ENCODE measurements at regions not wholly inside any gene's neighbourhood (a gene's known extent, or its start where the extent isn't known, plus 50 kb on each side); places are given as distances from the start of the nearest gene placed in this dataset.
"Not testable (repeated sequence)": the region's sequence is repeated elsewhere in the genome, so short reads cannot be mapped to it uniquely, and the experiment has no call there.

DNA sequence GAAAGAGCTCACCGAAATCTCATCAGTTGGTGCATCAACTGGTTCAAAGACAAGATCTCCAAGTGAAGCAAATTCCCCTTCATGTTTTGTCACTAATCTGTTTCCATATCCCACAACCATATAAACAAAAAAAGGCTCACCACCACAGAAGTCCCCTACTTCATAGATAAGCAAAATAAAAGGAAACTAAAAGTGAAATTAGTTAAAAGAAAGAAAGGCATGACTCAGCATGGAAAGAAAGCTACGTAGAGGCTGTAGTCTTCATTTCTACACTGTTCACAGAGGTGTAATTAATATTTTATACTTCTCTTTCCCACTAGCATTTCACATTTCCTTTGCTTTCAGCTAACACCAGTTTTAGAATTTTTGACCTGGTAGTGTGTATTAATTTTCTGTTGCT is 208.0 kb downstream of the CYLC2 start:
- no peaks in the 10 kb centered on the region for H3K27me3 Mint-ChIP-seq
- no peaks in the 10 kb centered on the region for H3K4me1 Mint-ChIP-seq
- H3K36me3 Mint-ChIP-seq, result no peaks in the 10 kb centered on the region
- H3K9me3 Mint-ChIP-seq, result peaks cover 5% of the 10 kb centered on the region
- CTCF ChIA-PET, result no interaction called here
- no peak overlapping the region for H3K27ac Mint-ChIP-seq
- H3K4me3 Mint-ChIP-seq, result no peak overlapping the region
- DNase-seq, result no peak

DNA sequence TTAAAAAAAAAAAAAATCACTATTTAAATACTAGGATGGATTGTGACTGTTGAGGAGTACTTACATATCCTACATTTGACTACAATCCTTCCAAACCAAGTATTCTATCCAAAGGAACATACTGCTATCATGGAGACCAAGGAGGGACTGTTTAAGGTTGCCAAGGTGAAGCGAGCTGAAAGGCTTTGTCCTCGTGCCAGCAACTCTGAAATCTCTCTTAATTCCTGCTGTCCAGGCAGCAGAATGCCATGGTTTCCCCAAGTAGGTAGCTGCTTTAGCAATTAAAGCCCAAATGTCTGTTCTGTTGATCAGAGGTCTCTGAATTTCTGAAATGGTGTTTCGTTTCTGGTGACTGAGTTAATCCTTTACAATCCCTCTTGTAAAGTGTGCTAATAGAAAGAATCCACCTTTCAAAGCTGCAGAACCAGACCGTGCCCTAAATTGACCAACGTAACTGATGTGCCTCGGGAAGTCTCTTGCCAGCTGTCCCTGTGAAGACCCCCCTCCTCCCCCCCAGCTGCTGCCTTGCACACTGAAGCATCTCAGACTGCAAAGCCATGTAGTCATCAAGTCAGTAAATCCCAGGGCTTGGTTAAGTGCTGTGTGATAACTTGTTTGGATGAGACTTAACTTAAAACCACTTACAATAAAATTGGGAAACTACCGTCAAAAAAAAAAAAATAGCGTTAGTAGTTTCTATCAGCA is 210.9 kb downstream of the CYLC2 start:
- H3K27ac Mint-ChIP-seq, H3K36me3 Mint-ChIP-seq, DNase-seq, CTCF ChIA-PET, H3K4me1 Mint-ChIP-seq, H3K4me3 Mint-ChIP-seq, H3K27me3 Mint-ChIP-seq: not testable (repeated sequence)
- peaks cover 23% of the 10 kb centered on the region for H3K9me3 Mint-ChIP-seq

DNA sequence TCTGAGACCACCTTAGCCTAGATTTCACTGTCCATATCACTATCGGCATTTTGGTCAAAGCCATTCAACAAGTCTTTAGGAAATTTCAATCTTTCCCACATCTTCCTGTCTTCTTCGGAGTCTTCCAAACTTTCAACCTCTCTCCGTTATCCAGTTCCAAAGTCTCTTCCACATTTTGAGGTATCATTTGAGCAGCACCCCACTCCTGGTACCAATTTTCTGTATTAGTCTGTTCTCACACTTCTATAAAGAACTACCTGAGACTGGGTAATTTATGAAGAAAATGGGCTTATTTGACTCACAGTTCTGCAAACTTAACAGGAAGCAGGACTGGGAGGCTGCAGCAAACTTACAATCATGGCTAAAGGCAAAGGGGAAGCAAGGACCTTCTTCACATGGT is 215.5 kb downstream of the CYLC2 start:
- no peak for DNase-seq
- Mint-ChIP-seq H3K9me3 (peaks cover 28% of the 10 kb centered on the region), H3K36me3 (no peaks in the 10 kb centered on the region), H3K27ac (no peak overlapping the region), H3K27me3 (no peaks in the 10 kb centered on the region), H3K4me1 (no peaks in the 10 kb centered on the region), H3K4me3 (no peak overlapping the region)
- CTCF ChIA-PET, result no interaction called here

DNA sequence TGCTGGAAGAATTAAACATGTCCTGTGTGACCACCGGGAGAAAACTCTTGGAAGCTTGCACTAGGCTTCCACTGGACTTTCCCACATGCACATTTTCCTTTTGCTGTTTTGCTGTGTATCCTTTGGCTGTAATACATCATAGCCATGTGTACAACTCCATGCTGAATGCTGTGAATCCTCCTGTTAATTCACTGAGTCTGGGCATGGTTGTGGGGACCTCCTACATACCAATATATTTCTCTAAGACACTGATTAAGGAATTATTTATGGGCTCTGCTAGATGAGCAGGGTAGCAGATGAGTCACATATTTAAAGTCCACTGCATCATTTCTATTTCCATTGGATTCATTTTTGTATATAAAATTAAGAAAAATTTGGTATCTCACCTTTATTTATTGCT is 220.1 kb downstream of the CYLC2 start:
- Mint-ChIP-seq H3K4me1 (no peaks in the 10 kb centered on the region), H3K27me3 (no peaks in the 10 kb centered on the region), H3K4me3 (no peak overlapping the region), H3K9me3 (peaks cover 21% of the 10 kb centered on the region), H3K27ac (no peak overlapping the region), H3K36me3 (no peaks in the 10 kb centered on the region)
- no peak for DNase-seq
- CTCF ChIA-PET, result no interaction called here

DNA sequence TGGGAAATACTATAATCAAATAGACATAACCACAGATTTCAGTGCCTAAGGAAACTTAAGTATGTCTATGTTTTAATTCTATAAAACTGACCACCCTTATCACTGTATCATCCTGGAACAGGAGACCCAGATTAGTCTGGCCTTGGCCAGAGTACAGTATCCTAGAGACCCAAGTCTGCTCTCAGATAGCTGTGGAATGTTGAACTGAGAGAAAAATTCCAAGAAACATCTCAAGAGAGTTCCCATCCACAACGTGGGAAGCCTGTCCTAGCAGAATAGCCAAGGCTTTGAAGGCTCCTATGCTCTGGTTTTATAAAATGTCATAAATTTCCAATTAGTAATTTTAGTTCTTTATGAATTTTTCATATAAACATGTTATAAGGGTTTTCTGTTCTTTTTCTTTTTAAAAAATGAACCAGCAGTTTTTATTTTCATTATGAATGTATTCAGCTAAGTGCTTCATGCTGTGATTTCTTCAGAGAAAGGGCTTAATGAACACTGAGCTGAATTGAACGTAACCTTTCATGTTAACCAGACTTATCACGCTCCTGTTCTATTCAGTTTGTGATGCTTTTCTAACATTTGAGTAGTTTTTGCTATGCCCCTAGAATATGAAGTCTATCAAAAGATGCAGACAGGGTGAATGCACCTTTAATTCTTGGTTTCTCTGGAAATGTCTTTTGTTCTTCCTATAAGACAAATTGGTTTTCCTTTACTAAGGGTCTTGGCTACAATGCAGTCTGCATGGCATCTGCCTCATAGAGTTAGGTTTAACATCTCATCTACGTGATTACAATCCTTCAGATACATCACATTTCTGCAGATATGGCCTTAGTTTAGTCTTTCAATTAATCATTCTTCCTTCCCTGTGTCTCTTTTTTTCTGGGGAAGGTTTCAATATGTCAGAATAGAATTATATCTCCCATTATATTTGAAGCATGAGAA is 230.8 kb downstream of the CYLC2 start:
- no peaks in the 10 kb centered on the region for H3K36me3 Mint-ChIP-seq
- DNase-seq, result no peak
- CTCF ChIA-PET, result no interaction called here
- no peak overlapping the region for H3K4me3 Mint-ChIP-seq
- H3K27ac Mint-ChIP-seq, result no peak overlapping the region
- H3K4me1 Mint-ChIP-seq, result no peaks in the 10 kb centered on the region
- H3K27me3 Mint-ChIP-seq, result no peaks in the 10 kb centered on the region
- no peaks in the 10 kb centered on the region for H3K9me3 Mint-ChIP-seq

DNA sequence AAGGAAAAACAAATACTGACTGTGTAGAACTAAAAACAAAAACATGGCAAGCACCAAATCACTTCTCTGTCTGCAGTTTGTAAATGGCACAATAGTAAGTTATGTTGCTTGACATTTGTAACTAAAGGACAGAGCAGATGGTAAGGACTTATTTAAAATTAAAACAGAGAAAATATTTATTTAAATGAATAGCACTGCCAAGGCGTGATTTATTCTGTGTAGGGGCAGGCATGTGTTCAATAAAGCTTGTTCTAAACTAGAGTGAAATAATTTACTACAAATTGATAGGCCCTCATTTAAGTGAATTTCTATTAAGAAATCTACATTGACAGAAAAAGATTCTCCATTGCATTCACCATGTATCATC is 231.5 kb downstream of the CYLC2 start:
- Mint-ChIP-seq H3K4me3 (no peak overlapping the region), H3K27me3 (no peaks in the 10 kb centered on the region), H3K9me3 (no peaks in the 10 kb centered on the region), H3K36me3 (no peaks in the 10 kb centered on the region), H3K27ac (no peak overlapping the region), H3K4me1 (no peaks in the 10 kb centered on the region)
- CTCF ChIA-PET, result no interaction called here
- no peak for DNase-seq

DNA sequence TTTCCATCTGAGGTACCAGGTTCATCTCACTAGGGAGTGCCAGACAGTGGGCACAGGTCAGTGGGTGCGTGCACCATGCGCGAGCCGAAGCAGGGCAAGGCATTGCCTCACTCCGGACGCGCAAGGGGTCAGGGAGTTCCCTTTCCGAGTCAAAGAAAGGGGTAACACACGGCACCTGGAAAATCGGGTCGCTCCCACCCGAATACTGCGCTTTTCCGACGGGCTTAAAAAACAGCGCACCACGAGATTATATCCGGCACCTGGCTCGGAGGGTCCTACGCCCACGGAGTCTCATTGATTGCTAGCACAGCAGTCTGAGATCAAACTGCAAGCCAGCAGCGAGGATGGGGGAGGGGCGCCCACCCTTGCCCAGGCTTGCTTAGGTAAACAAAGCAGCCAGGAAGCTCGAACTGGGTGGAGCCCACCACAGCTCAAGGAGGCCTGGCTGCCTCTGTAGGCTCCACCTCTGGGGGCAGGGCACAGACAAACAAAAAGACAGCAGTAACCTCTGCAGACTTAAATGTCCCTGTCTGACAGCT is 242.5 kb downstream of the CYLC2 start:
- H3K36me3 Mint-ChIP-seq, H3K27me3 Mint-ChIP-seq, H3K27ac Mint-ChIP-seq, CTCF ChIA-PET, H3K4me1 Mint-ChIP-seq, H3K4me3 Mint-ChIP-seq, DNase-seq: not testable (repeated sequence)
- H3K9me3 Mint-ChIP-seq, result peaks cover 16% of the 10 kb centered on the region

DNA sequence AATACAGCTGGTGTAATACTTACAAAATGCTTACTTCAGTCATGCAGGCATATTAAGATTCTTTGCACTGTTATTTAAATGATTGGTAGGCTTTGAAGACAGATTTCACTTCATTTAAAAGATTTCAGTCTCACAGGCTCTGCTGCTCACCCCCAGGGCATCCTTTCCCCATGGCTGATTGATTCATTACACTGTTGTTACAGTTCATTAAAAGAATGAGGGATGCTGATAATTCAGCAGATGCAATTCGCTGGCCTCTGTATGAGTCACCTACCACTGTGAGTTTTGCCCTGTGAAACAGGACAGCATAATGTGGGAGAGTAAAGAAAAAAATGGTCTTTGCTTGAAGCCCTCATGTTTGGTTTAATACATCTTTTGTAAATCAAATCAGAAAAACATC is 246.9 kb downstream of the CYLC2 start:
- H3K27me3 Mint-ChIP-seq, result no peaks in the 10 kb centered on the region
- H3K27ac Mint-ChIP-seq, result no peak overlapping the region
- H3K36me3 Mint-ChIP-seq, result no peaks in the 10 kb centered on the region
- H3K4me3 Mint-ChIP-seq, result no peak overlapping the region
- no peaks in the 10 kb centered on the region for H3K4me1 Mint-ChIP-seq
- CTCF ChIA-PET, result no interaction called here
- DNase-seq, result no peak
- peaks cover 3% of the 10 kb centered on the region for H3K9me3 Mint-ChIP-seq

DNA sequence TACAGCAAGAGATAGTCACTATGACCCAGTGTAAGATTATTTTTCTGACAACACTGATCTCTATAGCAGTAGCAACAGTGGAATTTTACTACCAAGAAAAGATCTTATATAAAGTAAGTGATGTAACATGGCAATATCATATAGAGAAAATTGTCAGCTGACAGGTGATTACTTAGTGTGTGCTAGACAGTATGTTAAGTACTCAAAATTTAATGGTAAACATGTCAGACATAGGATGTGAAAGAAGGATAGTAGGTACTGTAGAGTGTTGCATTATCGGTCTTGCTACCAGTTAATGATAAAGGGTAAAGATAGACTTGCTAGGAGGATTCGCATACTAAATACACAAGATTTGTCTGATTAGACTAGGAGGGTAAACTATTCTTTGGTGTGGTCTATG is 247.4 kb downstream of the CYLC2 start:
- Mint-ChIP-seq H3K36me3 (no peaks in the 10 kb centered on the region), H3K27me3 (no peaks in the 10 kb centered on the region)

DNA sequence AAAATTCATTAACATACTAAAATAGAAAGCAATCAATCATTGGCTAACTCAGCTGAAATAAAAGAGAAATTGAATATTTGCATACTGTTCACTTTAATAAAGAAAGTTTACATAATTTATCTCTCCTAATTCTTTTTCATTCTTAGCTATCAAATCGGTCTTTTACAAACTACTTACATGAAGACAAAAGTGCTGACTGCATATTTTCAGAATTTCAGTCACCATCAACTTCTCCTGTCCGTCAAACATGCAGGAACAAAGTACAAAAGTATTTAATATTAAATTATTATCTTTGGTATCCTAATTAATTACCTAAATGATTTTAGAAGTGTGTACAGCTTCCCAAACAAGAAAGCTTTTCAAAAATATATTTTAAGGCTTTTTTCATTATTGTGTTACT is 248.4 kb downstream of the CYLC2 start:
- CTCF ChIA-PET, result no interaction called here
- no peaks in the 10 kb centered on the region for H3K9me3 Mint-ChIP-seq
- no peaks in the 10 kb centered on the region for H3K27me3 Mint-ChIP-seq
- H3K27ac Mint-ChIP-seq, result no peak overlapping the region
- H3K36me3 Mint-ChIP-seq, result no peaks in the 10 kb centered on the region
- no peak for DNase-seq
- no peak overlapping the region for H3K4me3 Mint-ChIP-seq
- H3K4me1 Mint-ChIP-seq, result no peaks in the 10 kb centered on the region

More for the DNA sequence above, 247.4 kb downstream of the CYLC2 start:
- DNase-seq, result no peak
- Mint-ChIP-seq H3K4me1 (no peaks in the 10 kb centered on the region), H3K9me3 (no peaks in the 10 kb centered on the region), H3K27ac (no peak overlapping the region), H3K4me3 (no peak overlapping the region)
- CTCF ChIA-PET, result no interaction called here

DNA sequence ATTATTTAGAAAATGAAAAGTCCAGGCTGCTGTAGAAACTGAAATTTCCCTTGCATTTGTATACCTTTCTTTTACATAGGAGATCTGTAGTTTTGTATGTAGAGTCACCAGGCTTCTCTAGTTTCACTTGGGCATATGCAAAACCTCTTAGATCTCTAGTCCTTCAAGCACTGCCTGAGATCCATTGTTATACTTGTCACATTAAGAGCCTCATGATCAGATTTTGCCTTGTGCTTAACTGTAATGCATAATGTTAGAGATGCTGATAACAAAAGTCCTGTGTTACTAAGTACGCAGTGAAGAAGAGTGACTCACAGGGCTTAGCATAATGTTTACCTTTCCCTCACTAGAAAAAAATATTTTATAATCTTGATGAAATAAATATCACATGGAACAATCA is 250.2 kb downstream of the CYLC2 start:
- H3K27me3 Mint-ChIP-seq, result no peaks in the 10 kb centered on the region
- H3K9me3 Mint-ChIP-seq, result no peaks in the 10 kb centered on the region
- CTCF ChIA-PET, result no interaction called here
- H3K27ac Mint-ChIP-seq, result no peak overlapping the region
- no peak overlapping the region for H3K4me3 Mint-ChIP-seq
- DNase-seq, result no peak
- no peaks in the 10 kb centered on the region for H3K36me3 Mint-ChIP-seq
- no peaks in the 10 kb centered on the region for H3K4me1 Mint-ChIP-seq

DNA sequence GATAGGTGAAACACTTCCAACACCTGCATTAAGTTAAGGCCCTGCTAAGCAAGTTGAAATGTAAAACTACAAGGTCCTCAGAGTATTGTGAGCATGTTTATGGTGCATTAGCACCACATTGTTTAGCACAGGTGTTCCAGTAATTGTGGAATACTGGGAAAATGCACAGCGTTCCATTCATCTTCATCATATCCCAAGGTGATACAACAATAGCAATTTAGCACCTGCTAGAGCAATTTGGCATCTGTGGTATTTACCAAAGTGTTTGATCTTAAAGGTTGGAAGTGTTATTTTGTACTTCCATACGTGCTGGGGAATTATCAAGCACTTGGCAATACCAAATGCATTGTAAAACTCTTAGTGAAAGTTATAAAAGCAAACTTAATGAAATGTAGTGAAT is 266.8 kb downstream of the CYLC2 start:
- Mint-ChIP-seq H3K27me3 (no peaks in the 10 kb centered on the region), H3K9me3 (peaks cover 8% of the 10 kb centered on the region), H3K4me1 (no peaks in the 10 kb centered on the region), H3K36me3 (no peaks in the 10 kb centered on the region), H3K4me3 (no peak overlapping the region), H3K27ac (no peak overlapping the region)
- CTCF ChIA-PET, result no interaction called here
- no peak for DNase-seq

DNA sequence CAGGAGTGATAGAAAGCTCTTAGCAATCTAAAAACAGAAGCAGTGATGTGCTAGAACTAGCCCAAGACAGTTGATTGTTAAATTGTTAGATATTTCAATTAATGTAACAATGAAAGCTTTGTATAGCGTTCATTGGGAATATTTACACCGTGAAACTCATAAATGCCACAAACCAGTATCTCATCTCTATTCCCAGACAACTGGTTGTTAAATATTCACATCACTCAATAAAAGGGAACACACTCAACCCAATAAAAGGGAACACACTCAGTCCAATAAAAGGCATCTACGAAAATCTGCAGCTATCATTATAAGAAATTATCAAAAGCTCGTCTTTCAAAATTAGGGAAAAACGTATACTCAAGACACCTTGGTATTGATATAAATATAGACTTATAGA is 270.9 kb downstream of the CYLC2 start:
- Mint-ChIP-seq H3K4me3 (no peak overlapping the region), H3K36me3 (no peaks in the 10 kb centered on the region), H3K27ac (no peak overlapping the region), H3K27me3 (no peaks in the 10 kb centered on the region), H3K9me3 (peaks cover 3% of the 10 kb centered on the region), H3K4me1 (no peaks in the 10 kb centered on the region)
- no peak for DNase-seq
- CTCF ChIA-PET, result no interaction called here

DNA sequence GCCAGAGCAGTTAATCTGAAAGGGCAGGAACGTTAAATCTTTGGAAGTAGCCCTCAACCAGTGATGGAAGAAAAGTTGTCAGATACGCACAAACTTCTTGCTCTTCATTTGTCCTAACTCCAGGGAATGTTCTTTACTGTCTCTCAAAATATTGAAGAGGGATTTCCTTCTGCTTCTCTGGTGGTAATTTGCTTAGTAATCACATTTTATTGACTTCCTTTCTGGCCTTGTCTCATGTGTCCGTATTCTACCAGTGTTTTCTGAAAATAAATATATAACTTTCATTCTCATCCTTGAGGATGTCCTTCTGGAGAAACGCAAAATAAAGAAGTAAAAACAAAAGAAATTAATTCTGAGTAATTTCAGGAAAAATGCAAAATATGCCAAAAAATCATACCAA is 282.1 kb downstream of the CYLC2 start:
- H3K4me3 Mint-ChIP-seq, result no peak overlapping the region
- peaks cover 3% of the 10 kb centered on the region for H3K9me3 Mint-ChIP-seq
- no peaks in the 10 kb centered on the region for H3K4me1 Mint-ChIP-seq
- no peak overlapping the region for H3K27ac Mint-ChIP-seq
- no peak for DNase-seq
- H3K27me3 Mint-ChIP-seq, result no peaks in the 10 kb centered on the region
- H3K36me3 Mint-ChIP-seq, result no peaks in the 10 kb centered on the region
- CTCF ChIA-PET, result no interaction called here

DNA sequence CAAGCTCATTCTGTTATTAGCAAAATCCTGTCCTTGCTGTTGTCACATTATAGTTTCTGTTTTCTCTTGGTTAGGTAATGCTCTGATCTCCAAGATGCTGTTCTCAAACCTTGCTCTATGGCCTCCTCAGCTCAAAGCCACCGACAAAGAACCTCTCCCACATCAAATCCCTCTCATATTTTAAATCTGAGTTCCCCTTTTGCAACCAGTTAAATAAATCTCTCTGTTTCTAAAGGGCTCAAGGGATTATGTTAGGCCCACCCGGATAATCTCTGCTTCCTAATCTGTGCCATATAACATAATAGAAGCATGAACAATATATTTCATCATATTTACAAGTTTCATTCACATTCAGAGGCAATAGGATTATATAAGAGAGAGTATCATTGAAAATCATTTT is 286.0 kb downstream of the CYLC2 start:
- no peaks in the 10 kb centered on the region for H3K27me3 Mint-ChIP-seq
- H3K4me1 Mint-ChIP-seq, result no peaks in the 10 kb centered on the region
- H3K4me3 Mint-ChIP-seq, result no peak overlapping the region
- DNase-seq, result no peak
- H3K9me3 Mint-ChIP-seq, result no peaks in the 10 kb centered on the region
- H3K36me3 Mint-ChIP-seq, result no peaks in the 10 kb centered on the region
- no peak overlapping the region for H3K27ac Mint-ChIP-seq
- CTCF ChIA-PET, result no interaction called here

Data from activated naive CD4-positive, alpha-beta T cell treated with anti-CD3 and anti-CD28 coated beads, Interleukin-2, amount 10 ng/mL, durations not matched to agents 7 days and 5 days (primary cell).